Keratinocyte (primary cell): ENCODE measurements at regions not wholly inside any gene's neighbourhood (a gene's known extent, or its start where the extent isn't known, plus 50 kb on each side); places are given as distances from the start of the nearest gene placed in this dataset.
"Not testable (repeated sequence)": the region's sequence is repeated elsewhere in the genome, so short reads cannot be mapped to it uniquely, and the experiment has no call there.

Experiments used
- DNase-seq: peaks from one replicate; pipeline ENCODE4 v3.0.0-alpha.2; 2011; ENCODE audit warnings: low read depth, missing footprints, low spot score
- FAIRE-seq: peaks from 2 replicates; lab custom pipeline; 2011; peaks lifted over from hg19 to GRCh38; lab: Jason Lieb, UNC
- H2AFZ ChIP-seq: 2 replicates; pipeline ENCODE4 v1.6.0; 2012; ENCODE audit warnings: low read length, control low read depth, inconsistent platforms; ENCODE audit not compliant: control insufficient read depth
- H3K27ac ChIP-seq: 2 replicates; pipeline ENCODE4 v1.5.1; 2011; ENCODE audit warnings: low read length; ENCODE audit not compliant: control insufficient read depth, insufficient read depth
- H3K27me3 ChIP-seq: 3 replicates; pipeline ENCODE4 v1.6.0; 2011; ENCODE audit warnings: low read length; ENCODE audit not compliant: control insufficient read depth, insufficient read depth; ENCODE audit errors: extremely low read depth
- H3K36me3 ChIP-seq, 2 experiments: 2 replicates in 1 of 2; 3 replicates in 1 of 2; pipeline ENCODE4 v1.5.1; 2011; ENCODE audit warnings: low read length in 2 of 2, mild to moderate bottlenecking in 1 of 2; ENCODE audit not compliant: control insufficient read depth in 2 of 2, insufficient read depth in 2 of 2; ENCODE audit errors: extremely low read depth in 1 of 2
- H3K4me1 ChIP-seq: 3 replicates; pipeline ENCODE4 v1.5.1; 2011; ENCODE audit warnings: low read length; ENCODE audit not compliant: control insufficient read depth, insufficient read depth; ENCODE audit errors: extremely low read depth
- H3K4me2 ChIP-seq: 3 replicates; pipeline ENCODE4 v1.6.0; 2011; ENCODE audit warnings: low read depth, low read length; ENCODE audit not compliant: control insufficient read depth, insufficient read depth; ENCODE audit errors: extremely low read depth
- H3K4me3 ChIP-seq, 3 experiments: fragments of 200-600 bp in 1 of 3; sonication (generic) in 1 of 3; 2 replicates in 2 of 3; 3 replicates in 1 of 3; pipeline ENCODE4 v1.5.1; 2011 to 2016; ENCODE audit warnings: low read length in 3 of 3, mild to moderate bottlenecking in 3 of 3, control low read depth in 2 of 3, inconsistent platforms in 1 of 3, low read depth in 1 of 3, mixed read lengths in 1 of 3, mixed run types in 1 of 3, moderate library complexity in 1 of 3; ENCODE audit not compliant: control insufficient read depth in 2 of 3, insufficient read depth in 2 of 3; ENCODE audit errors: extremely low read depth in 1 of 3
- H3K79me2 ChIP-seq: 2 replicates; pipeline ENCODE4 v1.6.0; 2012; ENCODE audit warnings: low read length; ENCODE audit not compliant: control insufficient read depth, insufficient read depth
- H3K9ac ChIP-seq: 3 replicates; pipeline ENCODE4 v1.6.0; 2011; ENCODE audit warnings: low read length; ENCODE audit not compliant: control insufficient read depth, insufficient read depth; ENCODE audit errors: extremely low read depth
- H3K9me1 ChIP-seq: 3 replicates; pipeline ENCODE4 v1.6.0; 2011; ENCODE audit warnings: low read length; ENCODE audit not compliant: control insufficient read depth, insufficient read depth; ENCODE audit errors: extremely low read depth
- H3K9me3 ChIP-seq: 2 replicates; pipeline ENCODE4 v1.5.1; 2012; ENCODE audit warnings: low read depth, low read length; ENCODE audit not compliant: control insufficient read depth
- H4K20me1 ChIP-seq: 3 replicates; pipeline ENCODE4 v1.6.0; 2011; ENCODE audit warnings: low read length; ENCODE audit not compliant: control insufficient read depth, insufficient read depth; ENCODE audit errors: extremely low read depth
- CTCF ChIP-seq, 3 experiments: IDR thresholded peaks in 1 of 3; conservative IDR thresholded peaks in 1 of 3; optimal IDR thresholded peaks in 1 of 3; 2 replicates in 2 of 3; 3 replicates in 1 of 3; pipeline versions ENCODE3 to v1.5.1; 2011; ENCODE audit warnings: low read length in 3 of 3, mild to moderate bottlenecking in 3 of 3, moderate library complexity in 2 of 3, control low read depth in 1 of 3, inconsistent platforms in 1 of 3; ENCODE audit not compliant: insufficient read depth in 2 of 3; ENCODE audit errors: extremely low read depth in 1 of 3
- EZH2 ChIP-seq: IDR thresholded peaks from one replicate; pipeline ENCODE4 v1.6.1; 2012; ENCODE audit warnings: inconsistent platforms, mild to moderate bottlenecking, low read length, moderate library complexity
- dilution Hi-C: fragments of 300-500 bp; cut with MboI; formaldehyde crosslinking; loops from one replicate; pipeline ENCODE4 v1.7.0; 2020; ENCODE audit warnings: low sequenced_read_pairs; ENCODE audit not compliant: extremely low pct_ligation_motif_present

- no peak overlapping the region for H3K27ac ChIP-seq
- no peak for FAIRE-seq
- H2AFZ ChIP-seq, result no peak overlapping the region
- no peaks in the 10 kb centered on the region for H3K36me3 ChIP-seq
- H3K79me2 ChIP-seq, result no peaks in the 10 kb centered on the region
- H4K20me1 ChIP-seq, result no peaks in the 10 kb centered on the region
- TF ChIP-seq EZH2 (no peak), CTCF (optimal IDR thresholded peaks at IDR 0.05 in 1 of 3, IDR thresholded peaks at IDR 0.05 in 1 of 3, conservative IDR thresholded peaks at IDR 0.05 in 1 of 3; ENCODE audit: extremely low read depth in 1 of 3, insufficient read depth in 2 of 3, low read length in 3 of 3) (no peak)
- no peaks in the 10 kb centered on the region for H3K27me3 ChIP-seq
- no peak overlapping the region for H3K9ac ChIP-seq
- no peak overlapping the region for H3K4me3 ChIP-seq
- H3K4me2 ChIP-seq, result no peak overlapping the region
- dilution Hi-C loops, result no loop called here
- H3K9me1 ChIP-seq, result no peaks in the 10 kb centered on the region
- H3K9me3 ChIP-seq, result no peaks in the 10 kb centered on the region
- no peak for DNase-seq
- no peaks in the 10 kb centered on the region for H3K4me1 ChIP-seq
Measured at GRCh38 chr12:7591531-7591930, 74.2 kb downstream of the APOBEC1 start.

- dilution Hi-C loops, H3K4me2 ChIP-seq, H3K9me1 ChIP-seq, H2AFZ ChIP-seq, H3K27ac ChIP-seq, DNase-seq, FAIRE-seq, H3K4me1 ChIP-seq, H3K9me3 ChIP-seq, H3K4me3 ChIP-seq, H4K20me1 ChIP-seq, H3K9ac ChIP-seq, H3K79me2 ChIP-seq, H3K27me3 ChIP-seq, H3K36me3 ChIP-seq: not testable (repeated sequence)
Measured at GRCh38 chr12:7590085-7590484, 75.6 kb downstream of the APOBEC1 start.

- dilution Hi-C loops, result not testable (repeated sequence)
- DNase-seq (peak; percentile 32), FAIRE-seq (peak; percentile 96)
Measured at GRCh38 chr12:7588742-7589329, 76.9 kb downstream of the APOBEC1 start.

More at GRCh38 chr12:7588742-7589329, 76.9 kb downstream of the APOBEC1 start:
- H3K9me3 ChIP-seq, H3K4me3 ChIP-seq, H3K9me1 ChIP-seq, H3K4me1 ChIP-seq, H3K27me3 ChIP-seq, H3K9ac ChIP-seq, H3K27ac ChIP-seq, H3K36me3 ChIP-seq, H3K79me2 ChIP-seq, H4K20me1 ChIP-seq: not testable (repeated sequence)
- Histone ChIP-seq H3K4me2 (peak overlapping the region; percentile 41), H2AFZ (peak overlapping the region; percentile 53)
- TF ChIP-seq CTCF (optimal IDR thresholded peaks at IDR 0.05 in 1 of 3, IDR thresholded peaks at IDR 0.05 in 1 of 3, conservative IDR thresholded peaks at IDR 0.05 in 1 of 3; ENCODE audit: extremely low read depth in 1 of 3, insufficient read depth in 2 of 3, low read length in 3 of 3), result peak; percentile 58 to 78 (median 69)
